IPS-NIHi7 (cell line): ENCODE measurements at regions not wholly inside any gene's neighbourhood (a gene's known extent, or its start where the extent isn't known, plus 50 kb on each side); places are given as distances from the start of the nearest gene placed in this dataset.

Experiments
- DNase-seq: peaks from one replicate; pipeline ENCODE4 v3.0.0; 2012; ENCODE audit warnings: mixed read lengths; ENCODE audit errors: extremely low spot score

- no peak for DNase-seq
Observed at GRCh38 chr6:4560221-4561077, 215.8 kb upstream of the CDYL start.

- DNase-seq, result no peak
Observed at GRCh38 chr6:4559281-4559875, 216.8 kb upstream of the CDYL start.

- no peak for DNase-seq
Observed at GRCh38 chr6:4554645-4555044, 221.6 kb upstream of the CDYL start.

- no peak for DNase-seq
Observed at GRCh38 chr6:4553387-4553786, 222.8 kb upstream of the CDYL start.

GRCh38 chr6:4550227-4550597 is 226.0 kb upstream of the CDYL start:
- no peak for DNase-seq

GRCh38 chr6:4549556-4550226 is 226.5 kb upstream of the CDYL start:
- DNase-seq, result no peak

GRCh38 chr6:4545893-4546292 is 230.3 kb upstream of the CDYL start:
- DNase-seq, result no peak

GRCh38 chr6:4543596-4543995 is 232.6 kb upstream of the CDYL start:
- no peak for DNase-seq

- no peak for DNase-seq
Observed at GRCh38 chr6:4533576-4533975, 242.6 kb upstream of the CDYL start.

- DNase-seq, result no peak
Observed at GRCh38 chr6:4531406-4531805, 244.8 kb upstream of the CDYL start.

- DNase-seq, result no peak
Observed at GRCh38 chr6:4522453-4522852, 253.8 kb upstream of the CDYL start.

- DNase-seq, result no peak
Observed at GRCh38 chr6:4521070-4521469, 255.1 kb upstream of the CDYL start.

- DNase-seq, result no peak
Observed at GRCh38 chr6:4518506-4518905, 257.7 kb upstream of the CDYL start.

- no peak for DNase-seq
Observed at GRCh38 chr6:4516206-4516605, 260.0 kb upstream of the CDYL start.

GRCh38 chr6:4513561-4513960 is 262.6 kb upstream of the CDYL start:
- DNase-seq, result no peak

- no peak for DNase-seq
Observed at GRCh38 chr6:4512051-4512471, 264.1 kb upstream of the CDYL start.

- DNase-seq, result no peak
Observed at GRCh38 chr6:4511641-4512020, 264.6 kb upstream of the CDYL start.

- no peak for DNase-seq
Observed at GRCh38 chr6:4510906-4511640, 265.1 kb upstream of the CDYL start.

GRCh38 chr6:4510317-4510716 is 265.9 kb upstream of the CDYL start:
- DNase-seq, result no peak

- DNase-seq, result no peak
Observed at GRCh38 chr6:4509506-4509905, 266.7 kb upstream of the CDYL start.

GRCh38 chr6:4506792-4507191 is 269.4 kb upstream of the CDYL start:
- no peak for DNase-seq

- no peak for DNase-seq
Observed at GRCh38 chr6:4506223-4506622, 270.0 kb upstream of the CDYL start.
